ENCODE measurements at regions not wholly inside any gene's neighbourhood (a gene's known extent, or its start where the extent isn't known, plus 50 kb on each side); places are given as distances from the start of the nearest gene placed in this dataset.

- no peak overlapping the region for H3K4me3 Mint-ChIP-seq
- Histone ChIP-seq H3K9me2 (ENCODE audit: insufficient read depth) (no peaks in the 10 kb centered on the region), H2AFZ (no peak overlapping the region), H3K27ac (ENCODE audit: low read depth) (no peak overlapping the region), H3K4me1 (ENCODE audit: insufficient read depth) (no peaks in the 10 kb centered on the region), H3F3A (replicated peaks; ENCODE audit: low read depth) (no peaks in the 10 kb centered on the region), H3K4me2 (no peak overlapping the region), H3K27me3 (ENCODE audit: insufficient read depth) (no peaks in the 10 kb centered on the region), H4K20me1 (replicated peaks; ENCODE audit: insufficient read depth) (no peaks in the 10 kb centered on the region), H3K36me3 (ENCODE audit: insufficient read depth) (no peaks in the 10 kb centered on the region; the same call in 1 of the 2 replicates), H3K79me2 (replicated peaks; ENCODE audit: insufficient read depth) (no peaks in the 10 kb centered on the region), H3K4me3 (no peak overlapping the region)
- peaks cover 41% of the 10 kb centered on the region for H3K36me3 Mint-ChIP-seq (ENCODE audit: low read depth)
- no peak overlapping the region for H3K27ac Mint-ChIP-seq
- TF ChIP-seq, protein P1, sequence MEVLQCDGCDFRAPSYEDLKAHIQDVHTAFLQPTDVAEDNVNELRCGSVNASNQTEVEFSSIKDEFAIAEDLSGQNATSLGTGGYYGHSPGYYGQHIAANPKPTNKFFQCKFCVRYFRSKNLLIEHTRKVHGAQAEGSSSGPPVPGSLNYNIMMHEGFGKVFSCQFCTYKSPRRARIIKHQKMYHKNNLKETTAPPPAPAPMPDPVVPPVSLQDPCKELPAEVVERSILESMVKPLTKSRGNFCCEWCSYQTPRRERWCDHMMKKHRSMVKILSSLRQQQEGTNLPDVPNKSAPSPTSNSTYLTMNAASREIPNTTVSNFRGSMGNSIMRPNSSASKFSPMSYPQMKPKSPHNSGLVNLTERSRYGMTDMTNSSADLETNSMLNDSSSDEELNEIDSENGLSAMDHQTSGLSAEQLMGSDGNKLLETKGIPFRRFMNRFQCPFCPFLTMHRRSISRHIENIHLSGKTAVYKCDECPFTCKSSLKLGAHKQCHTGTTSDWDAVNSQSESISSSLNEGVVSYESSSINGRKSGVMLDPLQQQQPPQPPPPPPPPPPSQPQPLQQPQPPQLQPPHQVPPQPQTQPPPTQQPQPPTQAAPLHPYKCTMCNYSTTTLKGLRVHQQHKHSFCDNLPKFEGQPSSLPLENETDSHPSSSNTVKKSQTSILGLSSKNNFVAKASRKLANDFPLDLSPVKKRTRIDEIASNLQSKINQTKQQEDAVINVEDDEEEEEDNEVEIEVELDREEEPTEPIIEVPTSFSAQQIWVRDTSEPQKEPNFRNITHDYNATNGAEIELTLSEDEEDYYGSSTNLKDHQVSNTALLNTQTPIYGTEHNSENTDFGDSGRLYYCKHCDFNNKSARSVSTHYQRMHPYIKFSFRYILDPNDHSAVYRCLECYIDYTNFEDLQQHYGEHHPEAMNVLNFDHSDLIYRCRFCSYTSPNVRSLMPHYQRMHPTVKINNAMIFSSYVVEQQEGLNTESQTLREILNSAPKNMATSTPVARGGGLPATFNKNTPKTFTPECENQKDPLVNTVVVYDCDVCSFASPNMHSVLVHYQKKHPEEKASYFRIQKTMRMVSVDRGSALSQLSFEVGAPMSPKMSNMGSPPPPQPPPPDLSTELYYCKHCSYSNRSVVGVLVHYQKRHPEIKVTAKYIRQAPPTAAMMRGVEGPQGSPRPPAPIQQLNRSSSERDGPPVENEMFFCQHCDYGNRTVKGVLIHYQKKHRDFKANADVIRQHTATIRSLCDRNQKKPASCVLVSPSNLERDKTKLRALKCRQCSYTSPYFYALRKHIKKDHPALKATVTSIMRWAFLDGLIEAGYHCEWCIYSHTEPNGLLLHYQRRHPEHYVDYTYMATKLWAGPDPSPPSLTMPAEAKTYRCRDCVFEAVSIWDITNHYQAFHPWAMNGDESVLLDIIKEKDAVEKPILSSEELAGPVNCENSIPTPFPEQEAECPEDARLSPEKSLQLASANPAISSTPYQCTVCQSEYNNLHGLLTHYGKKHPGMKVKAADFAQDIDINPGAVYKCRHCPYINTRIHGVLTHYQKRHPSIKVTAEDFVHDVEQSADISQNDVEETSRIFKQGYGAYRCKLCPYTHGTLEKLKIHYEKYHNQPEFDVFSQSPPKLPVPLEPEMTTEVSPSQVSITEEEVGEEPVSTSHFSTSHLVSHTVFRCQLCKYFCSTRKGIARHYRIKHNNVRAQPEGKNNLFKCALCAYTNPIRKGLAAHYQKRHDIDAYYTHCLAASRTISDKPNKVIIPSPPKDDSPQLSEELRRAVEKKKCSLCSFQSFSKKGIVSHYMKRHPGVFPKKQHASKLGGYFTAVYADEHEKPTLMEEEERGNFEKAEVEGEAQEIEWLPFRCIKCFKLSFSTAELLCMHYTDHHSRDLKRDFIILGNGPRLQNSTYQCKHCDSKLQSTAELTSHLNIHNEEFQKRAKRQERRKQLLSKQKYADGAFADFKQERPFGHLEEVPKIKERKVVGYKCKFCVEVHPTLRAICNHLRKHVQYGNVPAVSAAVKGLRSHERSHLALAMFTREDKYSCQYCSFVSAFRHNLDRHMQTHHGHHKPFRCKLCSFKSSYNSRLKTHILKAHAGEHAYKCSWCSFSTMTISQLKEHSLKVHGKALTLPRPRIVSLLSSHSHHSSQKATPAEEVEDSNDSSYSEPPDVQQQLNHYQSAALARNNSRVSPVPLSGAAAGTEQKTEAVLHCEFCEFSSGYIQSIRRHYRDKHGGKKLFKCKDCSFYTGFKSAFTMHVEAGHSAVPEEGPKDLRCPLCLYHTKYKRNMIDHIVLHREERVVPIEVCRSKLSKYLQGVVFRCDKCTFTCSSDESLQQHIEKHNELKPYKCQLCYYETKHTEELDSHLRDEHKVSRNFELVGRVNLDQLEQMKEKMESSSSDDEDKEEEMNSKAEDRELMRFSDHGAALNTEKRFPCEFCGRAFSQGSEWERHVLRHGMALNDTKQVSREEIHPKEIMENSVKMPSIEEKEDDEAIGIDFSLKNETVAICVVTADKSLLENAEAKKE (CRISPR knock-in tag; IDR thresholded peaks at IDR 0.05): no peak
- TF ChIP-seq REST (IDR thresholded peaks at IDR 0.05; ENCODE audit: unreplicated experiment): no peak
- TF ChIP-seq EZH2phosphoT487 (IDR thresholded peaks at IDR 0.05; ENCODE audit: unreplicated experiment): no peak
- TF ChIP-seq ZNF331 (CRISPR knock-in tag; IDR thresholded peaks at IDR 0.05; ENCODE audit: low read depth): no peak
- TF ChIP-seq CREB1 (CRISPR knock-in tag; IDR thresholded peaks at IDR 0.05; ENCODE audit: low read depth): no peak
- no peak for TF ChIP-seq NANOG (IDR thresholded peaks at IDR 0.05; ENCODE audit: borderline replicate concordance)
- TF ChIP-seq JUNB (IDR thresholded peaks at IDR 0.05; ENCODE audit: unreplicated experiment): no peak
- no peak for TF ChIP-seq POLR2AphosphoS5 (IDR thresholded peaks at IDR 0.05; ENCODE audit: low read depth)
- no peak for TF ChIP-seq EZH2 (IDR thresholded peaks at IDR 0.05; ENCODE audit: low read depth, unreplicated experiment)
- TF ChIP-seq CTCF (conservative IDR thresholded peaks at IDR 0.05; ENCODE audit: low read depth in 2 of 2): no peak
- TF ChIP-seq ETS1 (IDR thresholded peaks at IDR 0.05): no peak
- no peak for TF ChIP-seq STAT1 (IDR thresholded peaks at IDR 0.05; ENCODE audit: unreplicated experiment)
- TF ChIP-seq ZNF114 (CRISPR knock-in tag; IDR thresholded peaks at IDR 0.05): no peak
- ATAC-seq (no peak), DNase-seq (ENCODE audit: low spot score) (no peak)
- no peaks in the 10 kb centered on the region; the same call in 2 of the 3 replicates for H3K4me1 Mint-ChIP-seq
- no peaks in the 10 kb centered on the region; the same call in none of the 3 replicates for H3K9me3 Mint-ChIP-seq
- H3K27me3 Mint-ChIP-seq (ENCODE audit: insufficient read depth, low read depth, poor library complexity): peaks cover 5% of the 10 kb centered on the region
Observed at GRCh38 chr13:19061278-19061677, 120.3 kb downstream of the TUBA3C start.

Measured in GM23338 (cell line).